ENCODE measurements at regions not wholly inside any gene's neighbourhood (a gene's known extent, or its start where the extent isn't known, plus 50 kb on each side); places are given as distances from the start of the nearest gene placed in this dataset.

DNA sequence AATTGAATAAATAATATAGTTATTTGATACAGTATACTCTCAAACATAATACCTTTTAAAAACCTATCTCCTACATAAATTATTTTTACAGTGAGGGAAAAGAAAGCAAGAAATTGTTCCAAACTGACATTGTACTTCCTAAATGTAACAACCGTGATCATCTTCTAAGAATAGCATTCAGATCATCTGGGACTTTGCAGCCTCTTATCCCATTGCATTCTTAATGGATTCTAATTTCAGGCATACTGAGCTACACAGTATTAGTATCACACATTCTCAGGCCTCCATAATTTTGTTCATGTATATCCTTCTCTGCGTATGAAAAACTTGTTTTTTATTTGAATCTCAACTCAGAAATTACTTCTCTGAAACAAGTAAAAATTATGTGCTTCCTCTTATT, 1134.7 kb upstream of the CDH2 start:
- H3K27me3 ChIP-seq (ENCODE audit: control insufficient read depth in 1 of 2, insufficient read depth in 2 of 2, low read length in 2 of 2): no peaks in the 10 kb centered on the region
- H3K27ac ChIP-seq (ENCODE audit: extremely low read length, insufficient read depth, low read length): no peak overlapping the region
- ChIA-PET POLR2A (no interaction called here), CTCF (ENCODE audit: low intra/inter-chr PET ratio, low total read pairs) (no interaction called here)
- intact Hi-C loops (cut with micrococcal nuclease; ENCODE audit: unreplicated experiment) (no loop called here), in situ Hi-C loops (cut with HindIII; ENCODE audit: extremely low pct_ligation_motif_present, low pct_unique_long_range_greater_than_20kb) (no loop called here)
- H3K4me1 ChIP-seq (ENCODE audit: insufficient read depth, low read length): no peaks in the 10 kb centered on the region
- no peaks in the 10 kb centered on the region for H3K9me3 ChIP-seq (ENCODE audit: low read length)
- no peaks in the 10 kb centered on the region for H3K36me3 ChIP-seq (replicated peaks in 1 of 2; ENCODE audit: control insufficient read depth in 1 of 2, insufficient read depth in 2 of 2, low read length in 2 of 2)
- DNase-seq (ENCODE audit: low spot score): no peak
- no peaks in the 10 kb centered on the region for H3K79me2 ChIP-seq (ENCODE audit: insufficient read depth, low read length)
- WGBS (ENCODE audit: low lambda C conversion rate): 4% methylated on average over 2 of the region's 2 CpGs
- H3K9ac ChIP-seq (ENCODE audit: insufficient read depth, low read depth, low read length): no peak overlapping the region
- no peak for TF ChIP-seq ATM (IDR thresholded peaks at IDR 0.05; ENCODE audit: borderline replicate concordance)
- TF ChIP-seq HOXA7 (CRISPR knock-in tag; IDR thresholded peaks at IDR 0.05): no peak
- TF ChIP-seq SIN3A (IDR thresholded peaks at IDR 0.05; ENCODE audit: borderline replicate concordance, low read depth, low read length): no peak
- no peak for TF ChIP-seq IKZF1 (IDR thresholded peaks at IDR 0.05)
- no peak for TF ChIP-seq MAZ (IDR thresholded peaks at IDR 0.05; ENCODE audit: borderline replicate concordance, low read depth, low read length)
- no peak for TF ChIP-seq MAZ (CRISPR knock-in tag; IDR thresholded peaks at IDR 0.05; ENCODE audit: low read depth)
- no peak for TF ChIP-seq ZNF558 (CRISPR knock-in tag; IDR thresholded peaks at IDR 0.05; ENCODE audit: borderline replicate concordance)
- no peaks in the 10 kb centered on the region for H4K20me1 ChIP-seq (ENCODE audit: insufficient read depth, low read length)
- no peak overlapping the region for H2AFZ ChIP-seq (ENCODE audit: low read length)
- H3K4me3 ChIP-seq (replicated peaks in 1 of 3; ENCODE audit: insufficient read depth in 1 of 3, low read depth in 2 of 3, low read length in 3 of 3): no peak overlapping the region
- no peak for FAIRE-seq
- no peak overlapping the region for H3K4me2 ChIP-seq (ENCODE audit: low read depth, low read length)
- BruUV-seq (replicated peaks): no TSS peak
- no peak for ATAC-seq

DNA sequence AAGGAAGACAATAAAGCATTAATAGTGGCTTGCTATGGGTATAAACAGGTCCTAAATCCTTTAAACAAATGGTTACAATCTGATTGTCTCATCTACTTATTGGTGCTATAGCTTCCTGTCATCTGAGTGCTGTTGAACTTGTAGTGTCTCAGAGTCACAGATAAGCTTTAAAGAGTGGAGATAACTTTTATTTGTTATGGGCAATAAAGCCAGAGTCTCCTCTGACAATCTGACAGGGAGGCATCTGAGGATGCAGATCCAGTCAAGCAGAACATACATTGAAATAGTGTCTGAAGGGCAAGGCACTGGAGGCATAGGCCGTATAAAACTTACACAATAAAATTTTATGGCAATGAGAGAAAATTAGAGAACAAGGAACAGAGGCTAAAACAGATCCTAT, 1132.4 kb upstream of the CDH2 start:
- intact Hi-C loops (cut with micrococcal nuclease; ENCODE audit: unreplicated experiment): no loop called here
- CTCF ChIA-PET (ENCODE audit: low intra/inter-chr PET ratio, low total read pairs): no interaction called here
- H3K9me3 ChIP-seq (ENCODE audit: low read length): no peaks in the 10 kb centered on the region
- FAIRE-seq (no peak), ATAC-seq (no peak), DNase-seq (ENCODE audit: low spot score) (no peak)
- BruUV-seq (replicated peaks): no TSS peak
- H3K4me2 ChIP-seq (ENCODE audit: low read depth, low read length): no peak overlapping the region
- in situ Hi-C loops (cut with HindIII; ENCODE audit: extremely low pct_ligation_motif_present, low pct_unique_long_range_greater_than_20kb): no loop called here
- 0% methylated on average over 1 of the region's 1 CpG for WGBS (ENCODE audit: low lambda C conversion rate)
- H3K4me3 ChIP-seq (replicated peaks in 1 of 3; ENCODE audit: insufficient read depth in 1 of 3, low read depth in 2 of 3, low read length in 3 of 3): no peak overlapping the region
- no peaks in the 10 kb centered on the region for H3K36me3 ChIP-seq (replicated peaks in 1 of 2; ENCODE audit: control insufficient read depth in 1 of 2, insufficient read depth in 2 of 2, low read length in 2 of 2)
- no peak for TF ChIP-seq PPARG (CRISPR knock-in tag; conservative IDR thresholded peaks at IDR 0.05)
- TF ChIP-seq ARNT2 (CRISPR knock-in tag; IDR thresholded peaks at IDR 0.05; ENCODE audit: low read depth): no peak
- TF ChIP-seq THYN1 (CRISPR knock-in tag; IDR thresholded peaks at IDR 0.05; ENCODE audit: borderline replicate concordance, low read depth): no peak
- TF ChIP-seq HNRNPL (IDR thresholded peaks at IDR 0.05; ENCODE audit: low read depth, low read length): no peak
- TF ChIP-seq ZNF724P (CRISPR knock-in tag; IDR thresholded peaks at IDR 0.05; ENCODE audit: borderline replicate concordance): no peak
- no peak for TF ChIP-seq ZNF850 (CRISPR knock-in tag; conservative IDR thresholded peaks at IDR 0.05)
- POLR2A ChIA-PET: no interaction called here
- H2AFZ ChIP-seq (ENCODE audit: low read length): no peak overlapping the region
- no peaks in the 10 kb centered on the region for H3K4me1 ChIP-seq (ENCODE audit: insufficient read depth, low read length)
- H3K27ac ChIP-seq (ENCODE audit: extremely low read length, insufficient read depth, low read length): no peak overlapping the region
- no peaks in the 10 kb centered on the region for H3K79me2 ChIP-seq (ENCODE audit: insufficient read depth, low read length)
- no peaks in the 10 kb centered on the region for H4K20me1 ChIP-seq (ENCODE audit: insufficient read depth, low read length)
- H3K9ac ChIP-seq (ENCODE audit: insufficient read depth, low read depth, low read length): no peak overlapping the region
- no peaks in the 10 kb centered on the region for H3K27me3 ChIP-seq (ENCODE audit: control insufficient read depth in 1 of 2, insufficient read depth in 2 of 2, low read length in 2 of 2)
